ENCODE measurements at regions not wholly inside any gene's neighbourhood (a gene's known extent, or its start where the extent isn't known, plus 50 kb on each side); places are given as distances from the start of the nearest gene placed in this dataset.

DNA sequence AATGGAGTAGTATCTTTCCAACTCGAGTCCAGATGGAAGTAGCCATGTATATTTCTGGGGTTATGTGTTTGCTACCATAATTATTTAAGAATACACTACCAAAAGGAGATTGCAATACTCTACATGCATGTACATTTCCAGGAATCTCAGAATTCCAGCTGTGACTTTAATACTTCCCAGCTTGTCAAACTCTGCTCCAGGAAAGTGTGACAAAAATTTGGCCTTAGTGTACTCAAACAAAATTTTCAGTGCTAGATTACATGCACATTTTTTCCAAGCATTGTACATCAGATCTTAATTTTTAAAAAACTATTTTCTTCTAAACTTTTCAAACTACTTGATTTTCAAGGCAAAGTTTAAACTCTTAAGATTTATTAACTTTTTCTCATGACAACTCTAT, 1791.6 kb downstream of the SUCLG1 start:
- no peak overlapping the region for H3K4me3 ChIP-seq (ENCODE audit: low read depth, low read length)
- TF ChIP-seq, protein P1, sequence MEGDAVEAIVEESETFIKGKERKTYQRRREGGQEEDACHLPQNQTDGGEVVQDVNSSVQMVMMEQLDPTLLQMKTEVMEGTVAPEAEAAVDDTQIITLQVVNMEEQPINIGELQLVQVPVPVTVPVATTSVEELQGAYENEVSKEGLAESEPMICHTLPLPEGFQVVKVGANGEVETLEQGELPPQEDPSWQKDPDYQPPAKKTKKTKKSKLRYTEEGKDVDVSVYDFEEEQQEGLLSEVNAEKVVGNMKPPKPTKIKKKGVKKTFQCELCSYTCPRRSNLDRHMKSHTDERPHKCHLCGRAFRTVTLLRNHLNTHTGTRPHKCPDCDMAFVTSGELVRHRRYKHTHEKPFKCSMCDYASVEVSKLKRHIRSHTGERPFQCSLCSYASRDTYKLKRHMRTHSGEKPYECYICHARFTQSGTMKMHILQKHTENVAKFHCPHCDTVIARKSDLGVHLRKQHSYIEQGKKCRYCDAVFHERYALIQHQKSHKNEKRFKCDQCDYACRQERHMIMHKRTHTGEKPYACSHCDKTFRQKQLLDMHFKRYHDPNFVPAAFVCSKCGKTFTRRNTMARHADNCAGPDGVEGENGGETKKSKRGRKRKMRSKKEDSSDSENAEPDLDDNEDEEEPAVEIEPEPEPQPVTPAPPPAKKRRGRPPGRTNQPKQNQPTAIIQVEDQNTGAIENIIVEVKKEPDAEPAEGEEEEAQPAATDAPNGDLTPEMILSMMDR (IDR thresholded peaks at IDR 0.05; ENCODE audit: low read depth, low read length, missing control alignments) = no peak
- DNase-seq (ENCODE audit: low read depth) = no peak

GRCh38 chr2:82665691-82666090, 1793.4 kb downstream of the SUCLG1 start:
- DNase-seq (ENCODE audit: low read depth) = no peak
- TF ChIP-seq, protein P1 (IDR thresholded peaks at IDR 0.05; ENCODE audit: low read depth, low read length, missing control alignments) = no peak
- no peak overlapping the region for H3K4me3 ChIP-seq (ENCODE audit: low read depth, low read length)

- TF ChIP-seq, protein P1 (IDR thresholded peaks at IDR 0.05; ENCODE audit: low read depth, low read length, missing control alignments) = no peak
These were observed 1802.0 kb downstream of the SUCLG1 start for GRCh38 chr2:82657106-82657505.

GRCh38 chr2:82656420-82656819, 1802.7 kb downstream of the SUCLG1 start:
- TF ChIP-seq, protein P1 (IDR thresholded peaks at IDR 0.05; ENCODE audit: low read depth, low read length, missing control alignments) = no peak
- no peak overlapping the region for H3K4me3 ChIP-seq (ENCODE audit: low read depth, low read length)
- no peak for DNase-seq (ENCODE audit: low read depth)

More at GRCh38 chr2:82657106-82657505, 1802.0 kb downstream of the SUCLG1 start:
- DNase-seq (ENCODE audit: low read depth) = no peak
- H3K4me3 ChIP-seq (ENCODE audit: low read depth, low read length) = no peak overlapping the region

- no peak overlapping the region for H3K4me3 ChIP-seq (ENCODE audit: low read depth, low read length)
- DNase-seq (ENCODE audit: low read depth) = no peak
- TF ChIP-seq, protein P1 (IDR thresholded peaks at IDR 0.05; ENCODE audit: low read depth, low read length, missing control alignments) = no peak
These were observed 1807.0 kb downstream of the SUCLG1 start for GRCh38 chr2:82652117-82652516.

GRCh38 chr2:82650038-82650437, 1809.0 kb downstream of the SUCLG1 start:
- no peak overlapping the region for H3K4me3 ChIP-seq (ENCODE audit: low read depth, low read length)
- TF ChIP-seq, protein P1 (IDR thresholded peaks at IDR 0.05; ENCODE audit: low read depth, low read length, missing control alignments) = no peak
- DNase-seq (ENCODE audit: low read depth) = no peak

DNA sequence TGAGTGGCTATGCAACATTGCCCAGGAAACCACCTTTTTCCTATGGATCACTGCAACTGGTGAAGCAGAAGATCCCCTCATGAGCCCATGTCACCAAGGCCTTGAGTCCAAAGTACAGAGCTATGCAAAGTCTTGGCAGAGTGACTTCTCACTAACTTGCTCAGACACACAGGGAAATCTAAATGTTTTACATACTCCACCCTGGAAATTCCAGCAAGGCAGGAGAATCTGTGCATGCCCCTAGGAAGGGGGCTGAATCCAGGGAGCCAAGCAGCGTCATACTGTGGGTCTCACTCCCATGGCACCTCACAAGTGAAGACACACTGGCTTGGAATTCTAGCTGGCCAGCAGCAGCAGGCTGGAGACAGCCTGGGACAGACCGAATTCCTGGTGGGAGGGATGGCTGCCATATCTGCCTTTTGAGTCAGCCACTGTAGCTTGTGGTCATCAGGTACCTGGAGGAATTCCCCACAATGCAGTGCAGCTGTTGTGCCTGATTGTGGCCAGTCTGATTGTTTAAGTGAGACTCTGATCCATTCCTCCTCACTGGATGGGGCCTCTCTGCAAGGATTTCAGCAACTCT, 1817.4 kb downstream of the SUCLG1 start:
- no peak for DNase-seq (ENCODE audit: low read depth)
- TF ChIP-seq, protein P1 (IDR thresholded peaks at IDR 0.05; ENCODE audit: low read depth, low read length, missing control alignments) = no peak
- H3K4me3 ChIP-seq (ENCODE audit: low read depth, low read length) = no peak overlapping the region
